ENCODE measurements at regions not wholly inside any gene's neighbourhood (a gene's known extent, or its start where the extent isn't known, plus 50 kb on each side); places are given as distances from the start of the nearest gene placed in this dataset.

GRCh38 chr9:119092125-119092524 lies 277.1 kb downstream of the BRINP1 start:
- TF ChIP-seq EZH2 (IDR thresholded peaks at IDR 0.05; ENCODE audit: borderline replicate concordance, low read length) (no peak), CTCF (IDR thresholded peaks at IDR 0.05; ENCODE audit: low read length) (no peak)

All from OCI-LY1 (cell line).